HG02623 (cell line): ENCODE measurements at regions not wholly inside any gene's neighbourhood (a gene's known extent, or its start where the extent isn't known, plus 50 kb on each side); places are given as distances from the start of the nearest gene placed in this dataset.
"Not testable (repeated sequence)": the region's sequence is repeated elsewhere in the genome, so short reads cannot be mapped to it uniquely, and the experiment has no call there.

Experiments used
- ATAC-seq: cut with Tn5 transposase; IDR thresholded peaks from one replicate; pipeline ENCODE4 v1.9.1; 2021; ENCODE audit warnings: moderate library complexity; ENCODE audit not compliant: unreplicated experiment

GRCh38 chr1:185681034-185681633 is 53.1 kb upstream of the HMCN1 start:
- ATAC-seq = peak; percentile 66

- no peak for ATAC-seq
Observed at GRCh38 chr1:185680453-185680852, 53.7 kb upstream of the HMCN1 start.

GRCh38 chr1:185679220-185679619 is 55.0 kb upstream of the HMCN1 start:
- no peak for ATAC-seq

GRCh38 chr1:185676969-185677368 is 57.2 kb upstream of the HMCN1 start:
- no peak for ATAC-seq

GRCh38 chr1:185674201-185674600 is 60.0 kb upstream of the HMCN1 start:
- peak; percentile 66 for ATAC-seq

- ATAC-seq = no peak
Observed at GRCh38 chr1:185672719-185673360, 61.4 kb upstream of the HMCN1 start.

- no peak for ATAC-seq
Observed at GRCh38 chr1:185670187-185670627, 64.0 kb upstream of the HMCN1 start.

- no peak for ATAC-seq
Observed at GRCh38 chr1:185668013-185668412, 66.2 kb upstream of the HMCN1 start.

- no peak for ATAC-seq
Observed at GRCh38 chr1:185666582-185666981, 67.6 kb upstream of the HMCN1 start.

- no peak for ATAC-seq
Observed at GRCh38 chr1:185663771-185664296, 70.4 kb upstream of the HMCN1 start.

GRCh38 chr1:185663332-185663731 is 70.9 kb upstream of the HMCN1 start:
- no peak for ATAC-seq

GRCh38 chr1:185661971-185662370 is 72.2 kb upstream of the HMCN1 start:
- ATAC-seq = no peak

- ATAC-seq = no peak
Observed at GRCh38 chr1:185656663-185657062, 77.5 kb upstream of the HMCN1 start.

- no peak for ATAC-seq
Observed at GRCh38 chr1:185654952-185655314, 79.3 kb upstream of the HMCN1 start.

GRCh38 chr1:185654199-185654951 is 79.8 kb upstream of the HMCN1 start:
- no peak for ATAC-seq

- ATAC-seq = no peak
Observed at GRCh38 chr1:185653615-185654014, 80.6 kb upstream of the HMCN1 start.

- ATAC-seq = no peak
Observed at GRCh38 chr1:185652348-185652747, 81.8 kb upstream of the HMCN1 start.

GRCh38 chr1:185650602-185651230 is 83.5 kb upstream of the HMCN1 start:
- ATAC-seq = no peak

GRCh38 chr1:185648858-185649589 is 85.2 kb upstream of the HMCN1 start:
- ATAC-seq = no peak

- ATAC-seq = not testable (repeated sequence)
Observed at GRCh38 chr1:185647597-185648267, 86.5 kb upstream of the HMCN1 start.
